ENCODE measurements at regions not wholly inside any gene's neighbourhood (a gene's known extent, or its start where the extent isn't known, plus 50 kb on each side); places are given as distances from the start of the nearest gene placed in this dataset.

GRCh38 chr3:193829781-193830180 lies 236.8 kb downstream of the OPA1 start:
- peak; percentile 73 for DNase-seq

- no peak for DNase-seq
These were observed 237.8 kb downstream of the OPA1 start for GRCh38 chr3:193830791-193831191.

GRCh38 chr3:193831495-193832455 lies 238.8 kb downstream of the OPA1 start:
- DNase-seq = no peak

- no peak for DNase-seq
These were observed 239.9 kb downstream of the OPA1 start for GRCh38 chr3:193832833-193833413.

GRCh38 chr3:193833592-193833991 lies 240.6 kb downstream of the OPA1 start:
- DNase-seq = no peak

- DNase-seq = no peak
These were observed 242.4 kb downstream of the OPA1 start for GRCh38 chr3:193835414-193835813.

GRCh38 chr3:193836511-193836910 lies 243.5 kb downstream of the OPA1 start:
- DNase-seq = no peak

- no peak for DNase-seq
These were observed 243.9 kb downstream of the OPA1 start for GRCh38 chr3:193836918-193837317.

GRCh38 chr3:193837347-193837827 lies 244.4 kb downstream of the OPA1 start:
- no peak for DNase-seq

GRCh38 chr3:193840111-193840641 lies 247.2 kb downstream of the OPA1 start:
- DNase-seq = no peak

GRCh38 chr3:193841581-193841980 lies 248.6 kb downstream of the OPA1 start:
- no peak for DNase-seq

GRCh38 chr3:193842029-193842798 lies 249.2 kb downstream of the OPA1 start:
- no peak for DNase-seq

- DNase-seq = no peak
These were observed 249.9 kb downstream of the OPA1 start for GRCh38 chr3:193842832-193843473.

GRCh38 chr3:193843474-193844301 lies 250.7 kb downstream of the OPA1 start:
- DNase-seq = no peak

- no peak for DNase-seq
These were observed 251.5 kb downstream of the OPA1 start for GRCh38 chr3:193844472-193844871.

GRCh38 chr3:193845144-193845543 lies 252.1 kb downstream of the OPA1 start:
- DNase-seq = no peak

- DNase-seq = no peak
These were observed 253.6 kb downstream of the OPA1 start for GRCh38 chr3:193846569-193846968.

GRCh38 chr3:193847402-193847801 lies 254.4 kb downstream of the OPA1 start:
- no peak for DNase-seq

- no peak for DNase-seq
These were observed 255.5 kb downstream of the OPA1 start for GRCh38 chr3:193848547-193848946.

GRCh38 chr3:193850084-193850619 lies 257.1 kb downstream of the OPA1 start:
- no peak for DNase-seq

- no peak for DNase-seq
These were observed 258.4 kb downstream of the OPA1 start for GRCh38 chr3:193851428-193851847.

Measured in fibroblast of skin of scalp (primary cell).